Prostate gland (tissue), 2 donors: ENCODE measurements at regions not wholly inside any gene's neighbourhood (a gene's known extent, or its start where the extent isn't known, plus 50 kb on each side); places are given as distances from the start of the nearest gene placed in this dataset.

Experiments
- DNase-seq: peaks from one replicate; pipeline ENCODE4 v3.0.0-alpha.2; 2019; ENCODE audit warnings: low spot score
- H3K27ac ChIP-seq, 2 donors: fragments of 200-600 bp; sonication (generic); 2 replicates each; pipeline ENCODE4 v1.5.1; 2017 to 2019
- H3K27me3 ChIP-seq: fragments of 200-600 bp; sonication (generic); replicated peaks from 2 replicates; pipeline ENCODE4 v1.5.1; 2019; ENCODE audit not compliant: insufficient read depth
- H3K36me3 ChIP-seq, 2 donors: fragments of 200-600 bp; sonication (generic); 1 replicate in 1 of 2; 2 replicates in 1 of 2; pipeline versions ENCODE4 v1.5.1 to v1.8.1; 2017 to 2019
- H3K4me1 ChIP-seq: fragments of 200-600 bp; sonication (generic); replicated peaks from 2 replicates; pipeline ENCODE4 v1.5.1; 2019
- H3K4me3 ChIP-seq, 2 donors: fragments of 200-600 bp; sonication (generic); 2 replicates each; pipeline ENCODE4 v1.5.1; 2017 to 2019
- H3K9me3 ChIP-seq: fragments of 200-600 bp; sonication (generic); 2 replicates; pipeline ENCODE4 v1.5.1; 2017
- POLR2A ChIP-seq: fragments of 450-650 bp; IDR thresholded peaks from one replicate; pipeline ENCODE4 v1.6.1; 2016; ENCODE audit warnings: antibody characterized with exemption, mild to moderate bottlenecking
- POLR2AphosphoS5 ChIP-seq: sonication (generic); formaldehyde crosslinking; IDR thresholded peaks from one replicate; pipeline ENCODE4 v1.6.1; 2017; ENCODE audit warnings: antibody characterized with exemption
- WGBS: methylation state at CpG from one replicate; pipeline ENCODE4 v1.1.5; 2018; 5-methylcytosine and 5-hydroxymethylcytosine counted together
- intact Hi-C: fragments of 100-400 bp; cut with DNase I; formaldehyde crosslinking; loops from one replicate; pipeline ENCODE4 v1.14.2; 2022
- TF ChIP-seq, protein P1 (sequence below), 4 experiments: fragments of 200-600 bp in 2 of 4; fragments of 450-650 bp in 2 of 4; sonication (generic) in 2 of 4; IDR thresholded peaks; 1 replicate in 3 of 4; 2 replicates in 1 of 4; pipeline ENCODE4 v1.5.1; 2016 to 2019; ENCODE audit warnings: antibody characterized with exemption in 4 of 4, mild to moderate bottlenecking in 2 of 4, moderate library complexity in 2 of 4

DNA sequence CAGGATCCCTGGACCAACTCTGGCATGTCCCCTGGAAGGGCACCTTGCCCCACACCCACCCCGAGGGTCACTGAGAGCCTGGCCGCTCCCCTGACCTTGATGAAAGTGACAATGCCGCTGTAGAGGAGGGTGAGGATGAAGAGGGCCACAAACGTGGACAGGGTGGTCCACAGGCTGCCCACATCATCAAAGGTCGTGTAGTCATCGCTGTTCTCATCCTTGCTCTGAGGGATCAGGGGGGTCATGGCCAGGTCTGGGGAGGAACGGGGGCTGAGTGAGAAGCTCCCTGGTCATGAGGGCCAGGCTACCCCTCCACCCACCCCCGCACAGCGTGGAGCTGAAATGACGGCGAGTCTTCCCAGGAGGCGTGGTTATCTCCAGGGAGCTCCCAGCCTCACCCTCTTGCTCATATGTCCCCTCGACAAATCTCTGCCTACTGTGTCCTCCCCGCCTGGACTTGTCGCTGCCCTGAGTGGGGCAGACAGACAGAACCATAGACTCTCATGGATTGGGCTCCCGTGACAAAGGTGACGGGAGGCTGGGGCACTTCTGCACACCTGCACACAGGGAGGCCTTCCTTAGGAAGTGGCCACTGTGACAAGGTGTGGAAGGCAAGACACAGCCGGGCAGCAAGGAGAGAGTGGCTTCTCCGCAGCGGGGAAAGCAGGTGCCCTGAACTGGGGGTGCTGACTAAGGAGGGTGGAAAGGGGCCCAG lies 311.1 kb downstream of the TMEM121 start:
- H3K9me3 ChIP-seq, result no peaks in the 10 kb centered on the region
- no peak for DNase-seq
- no peak overlapping the region for H3K27ac ChIP-seq
- no peaks in the 10 kb centered on the region for H3K27me3 ChIP-seq
- WGBS, result 78% methylated on average over 20 of the region's 20 CpGs
- no peaks in the 10 kb centered on the region for H3K36me3 ChIP-seq
- no peaks in the 10 kb centered on the region for H3K4me1 ChIP-seq
- intact Hi-C loops, result no loop called here
- no peak for TF ChIP-seq POLR2AphosphoS5
- no peak for TF ChIP-seq POLR2A
- TF ChIP-seq, protein P1, sequence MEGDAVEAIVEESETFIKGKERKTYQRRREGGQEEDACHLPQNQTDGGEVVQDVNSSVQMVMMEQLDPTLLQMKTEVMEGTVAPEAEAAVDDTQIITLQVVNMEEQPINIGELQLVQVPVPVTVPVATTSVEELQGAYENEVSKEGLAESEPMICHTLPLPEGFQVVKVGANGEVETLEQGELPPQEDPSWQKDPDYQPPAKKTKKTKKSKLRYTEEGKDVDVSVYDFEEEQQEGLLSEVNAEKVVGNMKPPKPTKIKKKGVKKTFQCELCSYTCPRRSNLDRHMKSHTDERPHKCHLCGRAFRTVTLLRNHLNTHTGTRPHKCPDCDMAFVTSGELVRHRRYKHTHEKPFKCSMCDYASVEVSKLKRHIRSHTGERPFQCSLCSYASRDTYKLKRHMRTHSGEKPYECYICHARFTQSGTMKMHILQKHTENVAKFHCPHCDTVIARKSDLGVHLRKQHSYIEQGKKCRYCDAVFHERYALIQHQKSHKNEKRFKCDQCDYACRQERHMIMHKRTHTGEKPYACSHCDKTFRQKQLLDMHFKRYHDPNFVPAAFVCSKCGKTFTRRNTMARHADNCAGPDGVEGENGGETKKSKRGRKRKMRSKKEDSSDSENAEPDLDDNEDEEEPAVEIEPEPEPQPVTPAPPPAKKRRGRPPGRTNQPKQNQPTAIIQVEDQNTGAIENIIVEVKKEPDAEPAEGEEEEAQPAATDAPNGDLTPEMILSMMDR (IDR thresholded peaks at IDR 0.05), result no peak
- no peak overlapping the region for H3K4me3 ChIP-seq

DNA sequence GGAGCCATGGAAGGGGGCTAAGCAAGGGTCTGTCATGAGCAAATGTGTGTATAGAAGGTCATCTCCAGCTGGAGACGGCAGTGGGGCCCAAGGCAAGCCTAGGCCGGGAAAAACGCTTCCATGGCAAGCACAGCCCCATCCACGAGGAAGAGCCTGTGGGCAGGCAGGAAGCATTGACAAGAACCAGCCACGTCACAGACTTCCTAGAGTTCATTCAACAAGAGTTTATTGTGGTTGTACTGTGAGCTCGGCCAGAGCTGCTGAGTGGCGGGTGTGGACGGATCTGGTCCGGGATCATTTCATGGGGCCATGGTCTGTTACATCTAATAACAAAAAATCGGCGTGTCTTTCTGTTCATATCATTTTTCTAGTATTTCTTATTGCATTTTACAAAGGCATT lies 311.7 kb downstream of the TMEM121 start:
- no peaks in the 10 kb centered on the region for H3K9me3 ChIP-seq
- no peaks in the 10 kb centered on the region for H3K4me1 ChIP-seq
- intact Hi-C loops, result no loop called here
- no peaks in the 10 kb centered on the region for H3K36me3 ChIP-seq
- no peak overlapping the region for H3K4me3 ChIP-seq
- no peaks in the 10 kb centered on the region for H3K27me3 ChIP-seq
- WGBS, result 86% methylated on average over 11 of the region's 11 CpGs
- H3K27ac ChIP-seq, result no peak overlapping the region
- DNase-seq, result no peak
- TF ChIP-seq POLR2AphosphoS5, result no peak
- TF ChIP-seq, protein P1 (IDR thresholded peaks at IDR 0.05), result no peak
- no peak for TF ChIP-seq POLR2A

- TF ChIP-seq, protein P1 (IDR thresholded peaks at IDR 0.05), result no peak
- TF ChIP-seq POLR2A (no peak), POLR2AphosphoS5 (no peak)
- H3K4me3 ChIP-seq, result no peak overlapping the region
- 89% methylated on average over 15 of the region's 15 CpGs for WGBS
- H3K4me1 ChIP-seq, result no peaks in the 10 kb centered on the region
- no peak overlapping the region for H3K27ac ChIP-seq
- H3K36me3 ChIP-seq, result no peaks in the 10 kb centered on the region
- intact Hi-C loops, result no loop called here
- H3K27me3 ChIP-seq, result no peaks in the 10 kb centered on the region
- no peak for DNase-seq
- H3K9me3 ChIP-seq, result no peaks in the 10 kb centered on the region
Observed at GRCh38 chr14:105838591-105839424, 312.4 kb downstream of the TMEM121 start.

DNA sequence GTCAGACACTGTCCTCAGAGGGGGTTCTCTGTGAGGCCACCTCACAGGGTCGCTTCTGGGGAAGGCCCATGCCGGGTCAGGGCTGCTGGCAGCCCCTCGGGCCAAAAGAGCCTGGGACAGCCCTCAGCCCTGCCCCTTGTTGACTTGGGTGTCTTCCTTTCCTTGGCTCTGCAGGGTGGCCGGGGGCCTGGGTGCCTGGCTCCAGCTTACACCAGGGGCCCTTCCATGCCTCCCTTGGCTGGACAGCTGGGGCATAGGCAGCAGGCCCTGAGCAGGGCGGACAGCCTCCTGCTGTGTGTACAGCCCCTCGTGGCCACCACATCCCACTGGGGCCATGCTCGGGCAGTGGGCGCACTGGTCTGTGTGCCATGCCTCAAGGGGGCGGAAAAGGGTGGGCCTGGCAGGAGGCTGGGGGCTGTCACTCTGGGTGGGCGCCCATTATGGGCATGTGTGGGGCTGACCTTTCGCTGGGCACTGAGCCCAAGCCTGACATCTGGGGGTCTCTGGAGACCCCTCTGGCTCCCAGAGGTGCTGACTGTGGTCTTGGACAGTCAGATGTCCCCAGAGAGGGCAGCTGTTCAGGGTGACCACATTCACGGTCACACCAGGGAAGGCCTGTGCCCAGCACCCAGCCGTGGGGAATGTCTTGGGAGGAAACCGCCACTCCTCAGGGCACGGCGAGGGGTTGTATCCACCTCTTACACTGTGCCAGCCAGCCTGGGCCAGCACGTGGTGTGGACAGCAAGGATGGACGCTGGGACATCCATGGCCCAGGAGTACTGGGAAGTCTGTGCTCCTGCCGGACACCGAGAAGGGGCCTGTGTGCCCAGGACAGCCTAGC lies 313.3 kb downstream of the TMEM121 start:
- Histone ChIP-seq H3K36me3 (no peaks in the 10 kb centered on the region), H3K4me1 (no peaks in the 10 kb centered on the region), H3K27me3 (no peaks in the 10 kb centered on the region), H3K4me3 (no peak overlapping the region), H3K27ac (no peak overlapping the region), H3K9me3 (no peaks in the 10 kb centered on the region)
- no peak for DNase-seq
- intact Hi-C loops, result no loop called here
- WGBS, result 87% methylated on average over 18 of the region's 20 CpGs
- TF ChIP-seq, protein P1 (IDR thresholded peaks at IDR 0.05), result no peak
- TF ChIP-seq POLR2AphosphoS5, result no peak
- TF ChIP-seq POLR2A, result no peak
